ENCODE measurements at regions not wholly inside any gene's neighbourhood (a gene's known extent, or its start where the extent isn't known, plus 50 kb on each side); places are given as distances from the start of the nearest gene placed in this dataset.

DNA sequence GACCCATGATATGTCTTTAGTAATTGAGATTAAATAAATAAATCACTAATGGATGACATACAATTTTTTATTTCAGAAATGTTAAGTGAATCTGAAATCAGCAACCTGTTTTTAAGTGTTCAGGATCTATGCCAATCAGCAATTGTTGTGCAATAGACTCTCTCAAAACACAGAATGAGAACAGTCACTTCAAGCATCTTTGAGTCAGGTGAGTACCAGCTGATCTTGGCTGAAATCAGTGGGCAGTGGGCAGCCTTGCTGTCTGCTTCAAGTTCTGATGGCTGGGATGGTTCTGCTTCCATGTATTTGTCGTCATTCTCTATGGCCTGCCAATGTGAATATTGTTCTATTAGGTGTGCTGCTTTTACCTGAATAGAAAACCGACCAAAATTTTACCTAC lies 82.3 kb upstream of the NRG3 start:
- H2AK5ac ChIP-seq (ENCODE audit: low read depth, low read length) = no peak overlapping the region
- H3K56ac ChIP-seq (ENCODE audit: extremely low read depth, insufficient read depth, low read length) = no peak overlapping the region
- BruUV-seq (replicated peaks) = no TSS peak
- no peak for ATAC-seq (ENCODE audit: low read depth)
- no peak overlapping the region for H3K23ac ChIP-seq (ENCODE audit: low read depth, low read length)
- no peaks in the 10 kb centered on the region for H3K9me1 ChIP-seq (ENCODE audit: insufficient read depth, low read length)
- no peak overlapping the region for H4K5ac ChIP-seq (ENCODE audit: low read depth, low read length)
- no peaks in the 10 kb centered on the region for H3K27me3 ChIP-seq (ENCODE audit: control insufficient read depth, insufficient read depth, low read length)
- no peak for DNase-seq
- H4K91ac ChIP-seq (ENCODE audit: insufficient read depth, low read depth, low read length) = no peak overlapping the region
- H3K27ac ChIP-seq (ENCODE audit: insufficient read depth, low read length) = no peak overlapping the region
- WGBS, 2 experiments (ENCODE audit: extremely low coverage in 2 of 2, insufficient read length in 1 of 2) = no CpG with 5 or more reads among the region's 2 CpGs
- H3K14ac ChIP-seq (replicated peaks; ENCODE audit: low read depth, low read length) = no peak overlapping the region
- no peak overlapping the region for H3K4me3 ChIP-seq (ENCODE audit: insufficient read depth, low read depth, low read length)
- H2BK15ac ChIP-seq (ENCODE audit: low read depth, low read length) = no peak overlapping the region
- dilution Hi-C loops (cut with HindIII; ENCODE audit: low sequenced_read_pairs, unreplicated experiment) = no loop called here
- no peaks in the 10 kb centered on the region for H3K79me1 ChIP-seq (ENCODE audit: low read depth in 1 of 2, low read length in 2 of 2)
- no peak overlapping the region for H2AFZ ChIP-seq (replicated peaks; ENCODE audit: low read length, poor library complexity)
- H3K18ac ChIP-seq (ENCODE audit: low read depth, low read length) = no peak overlapping the region
- peaks cover 3% of the 10 kb centered on the region; the same call in 1 of the 2 replicates for H3K9me3 ChIP-seq (ENCODE audit: control insufficient read depth, insufficient read depth, low read length)
- H3K4me2 ChIP-seq (ENCODE audit: low read depth, low read length) = no peak overlapping the region
- H2AK9ac ChIP-seq (replicated peaks; ENCODE audit: low read depth, low read length, poor library complexity) = no peak overlapping the region
- POLR2A ChIA-PET (ENCODE audit: unreplicated experiment) = no interaction called here
- H3K4ac ChIP-seq (ENCODE audit: low read depth, low read length) = no peak overlapping the region
- no peaks in the 10 kb centered on the region for H3K36me3 ChIP-seq (ENCODE audit: control insufficient read depth, insufficient read depth, low read length)
- CTCF ChIA-PET = no interaction called here
- H2BK5ac ChIP-seq (ENCODE audit: low read depth, low read length, poor library complexity, severe bottlenecking) = no peak overlapping the region
- in situ Hi-C loops (cut with MboI; ENCODE audit: low sequenced_read_pairs) = no loop called here
- H3K4me1 ChIP-seq (ENCODE audit: control insufficient read depth, insufficient read depth, low read length) = no peaks in the 10 kb centered on the region
- TF ChIP-seq, protein P1, sequence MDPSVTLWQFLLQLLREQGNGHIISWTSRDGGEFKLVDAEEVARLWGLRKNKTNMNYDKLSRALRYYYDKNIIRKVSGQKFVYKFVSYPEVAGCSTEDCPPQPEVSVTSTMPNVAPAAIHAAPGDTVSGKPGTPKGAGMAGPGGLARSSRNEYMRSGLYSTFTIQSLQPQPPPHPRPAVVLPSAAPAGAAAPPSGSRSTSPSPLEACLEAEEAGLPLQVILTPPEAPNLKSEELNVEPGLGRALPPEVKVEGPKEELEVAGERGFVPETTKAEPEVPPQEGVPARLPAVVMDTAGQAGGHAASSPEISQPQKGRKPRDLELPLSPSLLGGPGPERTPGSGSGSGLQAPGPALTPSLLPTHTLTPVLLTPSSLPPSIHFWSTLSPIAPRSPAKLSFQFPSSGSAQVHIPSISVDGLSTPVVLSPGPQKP (IDR thresholded peaks at IDR 0.05; ENCODE audit: borderline replicate concordance, low read depth, low read length) = no peak
- peak; percentile 57 for TF ChIP-seq CEBPB (IDR thresholded peaks at IDR 0.05; ENCODE audit: low read depth, low read length)
- no peak overlapping the region for H2BK20ac ChIP-seq (ENCODE audit: low read depth, low read length)
- H4K20me1 ChIP-seq (ENCODE audit: insufficient read depth, low read length) = no peaks in the 10 kb centered on the region
- intact Hi-C loops (cut with micrococcal nuclease) = no loop called here
- H2BK120ac ChIP-seq (ENCODE audit: low read depth, low read length) = no peak overlapping the region
- H3K9ac ChIP-seq (ENCODE audit: low read depth, low read length) = no peak overlapping the region
- no peak overlapping the region for H4K8ac ChIP-seq (ENCODE audit: low read depth in 2 of 2, low read length in 2 of 2)

All from IMR-90 (cell line).